ENCODE measurements at regions not wholly inside any gene's neighbourhood (a gene's known extent, or its start where the extent isn't known, plus 50 kb on each side); places are given as distances from the start of the nearest gene placed in this dataset.

DNA sequence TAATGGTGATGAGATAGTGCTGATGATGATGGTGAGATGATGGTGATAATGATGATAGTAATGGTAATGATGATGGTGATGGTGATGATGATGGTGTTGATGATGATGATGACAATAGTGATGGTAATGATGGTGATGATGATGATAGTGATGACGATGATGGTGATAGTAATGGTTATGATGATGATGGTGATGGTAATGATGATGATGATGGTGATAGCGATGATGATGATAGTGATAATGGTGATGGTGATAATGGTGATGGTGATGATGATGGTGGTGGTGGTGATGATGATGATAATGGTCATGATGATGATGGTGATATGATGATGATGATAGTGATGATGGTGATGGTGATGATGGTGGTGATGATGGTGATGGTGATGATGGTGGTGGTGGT, 384.6 kb downstream of the MATN1 start:
- no peak for TF ChIP-seq ESRRG (CRISPR knock-in tag; IDR thresholded peaks at IDR 0.05)
- TF ChIP-seq ZFP30 (CRISPR knock-in tag; IDR thresholded peaks at IDR 0.05), result no peak
- no peak for TF ChIP-seq ZNF8 (CRISPR knock-in tag; IDR thresholded peaks at IDR 0.05)
- no peak for TF ChIP-seq ZFP3 (CRISPR knock-in tag; IDR thresholded peaks at IDR 0.05)
- no peak for TF ChIP-seq PPARA (CRISPR knock-in tag; IDR thresholded peaks at IDR 0.05; ENCODE audit: borderline replicate concordance)
- TF ChIP-seq ISL1 (CRISPR knock-in tag; IDR thresholded peaks at IDR 0.05), result no peak
- ATAC-seq, result no peak

DNA sequence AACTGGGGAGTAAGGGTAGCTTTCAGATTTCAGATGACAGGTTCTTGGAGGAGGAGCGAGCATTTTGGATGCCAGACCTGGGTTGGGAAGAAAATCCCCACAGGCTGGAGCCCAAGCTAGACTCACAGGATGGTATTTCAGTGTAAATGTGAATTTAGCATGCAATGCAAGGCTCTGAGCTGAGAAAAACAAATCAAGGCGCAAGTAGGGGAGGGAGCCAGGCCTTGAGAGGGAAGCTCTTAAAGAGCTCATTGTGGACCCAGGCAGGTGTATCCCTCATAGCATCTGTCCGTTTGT, 386.1 kb downstream of the MATN1 start:
- no peak for ATAC-seq
- no peak for TF ChIP-seq ESRRG (CRISPR knock-in tag; IDR thresholded peaks at IDR 0.05)
- no peak for TF ChIP-seq ZNF70 (CRISPR knock-in tag; IDR thresholded peaks at IDR 0.05)
- no peak for TF ChIP-seq GLIS3 (CRISPR knock-in tag; IDR thresholded peaks at IDR 0.05)
- no peak for TF ChIP-seq CSDC2 (CRISPR knock-in tag; IDR thresholded peaks at IDR 0.05)
- TF ChIP-seq TOX (CRISPR knock-in tag; IDR thresholded peaks at IDR 0.05; ENCODE audit: borderline replicate concordance), result no peak
- TF ChIP-seq ZFP3 (CRISPR knock-in tag; IDR thresholded peaks at IDR 0.05), result no peak
- TF ChIP-seq PPARA (CRISPR knock-in tag; IDR thresholded peaks at IDR 0.05; ENCODE audit: borderline replicate concordance), result no peak
- TF ChIP-seq, protein P1, sequence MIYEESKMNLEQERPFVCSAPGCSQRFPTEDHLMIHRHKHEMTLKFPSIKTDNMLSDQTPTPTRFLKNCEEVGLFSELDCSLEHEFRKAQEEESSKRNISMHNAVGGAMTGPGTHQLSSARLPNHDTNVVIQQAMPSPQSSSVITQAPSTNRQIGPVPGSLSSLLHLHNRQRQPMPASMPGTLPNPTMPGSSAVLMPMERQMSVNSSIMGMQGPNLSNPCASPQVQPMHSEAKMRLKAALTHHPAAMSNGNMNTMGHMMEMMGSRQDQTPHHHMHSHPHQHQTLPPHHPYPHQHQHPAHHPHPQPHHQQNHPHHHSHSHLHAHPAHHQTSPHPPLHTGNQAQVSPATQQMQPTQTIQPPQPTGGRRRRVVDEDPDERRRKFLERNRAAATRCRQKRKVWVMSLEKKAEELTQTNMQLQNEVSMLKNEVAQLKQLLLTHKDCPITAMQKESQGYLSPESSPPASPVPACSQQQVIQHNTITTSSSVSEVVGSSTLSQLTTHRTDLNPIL (CRISPR knock-in tag; IDR thresholded peaks at IDR 0.05; ENCODE audit: low read depth), result no peak
- TF ChIP-seq ARNTL (CRISPR knock-in tag; IDR thresholded peaks at IDR 0.05; ENCODE audit: borderline replicate concordance, low read depth), result no peak
- no peak for TF ChIP-seq ZNF565 (CRISPR knock-in tag; conservative IDR thresholded peaks at IDR 0.05; ENCODE audit: low read depth)
- TF ChIP-seq BACH2 (CRISPR knock-in tag; IDR thresholded peaks at IDR 0.05; ENCODE audit: borderline replicate concordance), result no peak
- TF ChIP-seq, protein P2, sequence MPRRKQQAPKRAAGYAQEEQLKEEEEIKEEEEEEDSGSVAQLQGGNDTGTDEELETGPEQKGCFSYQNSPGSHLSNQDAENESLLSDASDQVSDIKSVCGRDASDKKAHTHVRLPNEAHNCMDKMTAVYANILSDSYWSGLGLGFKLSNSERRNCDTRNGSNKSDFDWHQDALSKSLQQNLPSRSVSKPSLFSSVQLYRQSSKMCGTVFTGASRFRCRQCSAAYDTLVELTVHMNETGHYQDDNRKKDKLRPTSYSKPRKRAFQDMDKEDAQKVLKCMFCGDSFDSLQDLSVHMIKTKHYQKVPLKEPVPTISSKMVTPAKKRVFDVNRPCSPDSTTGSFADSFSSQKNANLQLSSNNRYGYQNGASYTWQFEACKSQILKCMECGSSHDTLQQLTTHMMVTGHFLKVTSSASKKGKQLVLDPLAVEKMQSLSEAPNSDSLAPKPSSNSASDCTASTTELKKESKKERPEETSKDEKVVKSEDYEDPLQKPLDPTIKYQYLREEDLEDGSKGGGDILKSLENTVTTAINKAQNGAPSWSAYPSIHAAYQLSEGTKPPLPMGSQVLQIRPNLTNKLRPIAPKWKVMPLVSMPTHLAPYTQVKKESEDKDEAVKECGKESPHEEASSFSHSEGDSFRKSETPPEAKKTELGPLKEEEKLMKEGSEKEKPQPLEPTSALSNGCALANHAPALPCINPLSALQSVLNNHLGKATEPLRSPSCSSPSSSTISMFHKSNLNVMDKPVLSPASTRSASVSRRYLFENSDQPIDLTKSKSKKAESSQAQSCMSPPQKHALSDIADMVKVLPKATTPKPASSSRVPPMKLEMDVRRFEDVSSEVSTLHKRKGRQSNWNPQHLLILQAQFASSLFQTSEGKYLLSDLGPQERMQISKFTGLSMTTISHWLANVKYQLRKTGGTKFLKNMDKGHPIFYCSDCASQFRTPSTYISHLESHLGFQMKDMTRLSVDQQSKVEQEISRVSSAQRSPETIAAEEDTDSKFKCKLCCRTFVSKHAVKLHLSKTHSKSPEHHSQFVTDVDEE (CRISPR knock-in tag; IDR thresholded peaks at IDR 0.05), result no peak
- no peak for TF ChIP-seq RARB (CRISPR knock-in tag; IDR thresholded peaks at IDR 0.05)
- TF ChIP-seq ZNF8 (CRISPR knock-in tag; IDR thresholded peaks at IDR 0.05), result no peak
- TF ChIP-seq, protein P3, sequence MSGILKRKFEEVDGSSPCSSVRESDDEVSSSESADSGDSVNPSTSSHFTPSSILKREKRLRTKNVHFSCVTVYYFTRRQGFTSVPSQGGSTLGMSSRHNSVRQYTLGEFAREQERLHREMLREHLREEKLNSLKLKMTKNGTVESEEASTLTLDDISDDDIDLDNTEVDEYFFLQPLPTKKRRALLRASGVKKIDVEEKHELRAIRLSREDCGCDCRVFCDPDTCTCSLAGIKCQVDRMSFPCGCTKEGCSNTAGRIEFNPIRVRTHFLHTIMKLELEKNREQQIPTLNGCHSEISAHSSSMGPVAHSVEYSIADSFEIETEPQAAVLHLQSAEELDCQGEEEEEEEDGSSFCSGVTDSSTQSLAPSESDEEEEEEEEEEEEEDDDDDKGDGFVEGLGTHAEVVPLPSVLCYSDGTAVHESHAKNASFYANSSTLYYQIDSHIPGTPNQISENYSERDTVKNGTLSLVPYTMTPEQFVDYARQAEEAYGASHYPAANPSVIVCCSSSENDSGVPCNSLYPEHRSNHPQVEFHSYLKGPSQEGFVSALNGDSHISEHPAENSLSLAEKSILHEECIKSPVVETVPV (CRISPR knock-in tag; IDR thresholded peaks at IDR 0.05), result no peak
- TF ChIP-seq SNAI2 (CRISPR knock-in tag; IDR thresholded peaks at IDR 0.05), result no peak
- no peak for TF ChIP-seq TCF4 (CRISPR knock-in tag; IDR thresholded peaks at IDR 0.05; ENCODE audit: borderline replicate concordance)

DNA sequence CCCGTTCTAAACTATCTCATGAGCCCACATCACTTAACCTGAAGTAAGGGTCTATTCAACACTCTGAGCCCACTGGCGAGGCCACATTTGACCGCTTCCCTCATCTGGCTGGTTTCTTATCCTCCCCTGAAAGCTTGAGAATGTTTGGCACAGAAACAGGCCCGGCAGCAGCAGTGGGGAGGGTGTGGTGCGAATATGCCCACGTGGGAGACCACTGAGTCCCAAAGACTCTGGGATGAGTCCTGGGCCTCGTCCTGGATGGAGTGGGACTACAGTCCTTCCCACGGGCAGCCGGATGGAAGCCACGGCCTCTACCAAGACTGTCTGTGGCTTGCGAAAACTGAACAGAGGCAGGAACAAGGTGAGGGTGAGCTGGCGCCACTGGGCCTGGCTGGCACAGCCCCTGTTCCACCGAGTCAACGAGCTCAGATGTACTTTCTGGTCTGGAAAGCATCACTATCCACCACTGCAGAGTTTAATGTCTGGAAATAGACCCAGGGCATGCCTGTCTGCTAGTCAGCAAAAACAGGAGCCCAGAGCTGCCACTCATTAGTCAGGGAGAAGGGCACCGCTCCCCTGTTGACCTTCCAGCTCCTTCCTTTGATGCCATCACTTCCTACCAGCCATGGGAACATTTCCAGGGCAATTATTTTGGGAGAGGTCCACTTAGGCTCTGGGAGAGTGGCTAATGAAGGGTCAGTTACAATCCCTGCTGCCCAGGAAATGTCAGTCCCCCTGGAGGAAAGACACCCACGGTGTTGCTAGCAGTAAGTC, 386.6 kb downstream of the MATN1 start:
- TF ChIP-seq GLIS3 (CRISPR knock-in tag; IDR thresholded peaks at IDR 0.05) (no peak), ZNF8 (CRISPR knock-in tag; IDR thresholded peaks at IDR 0.05) (no peak), TOX (CRISPR knock-in tag; IDR thresholded peaks at IDR 0.05; ENCODE audit: borderline replicate concordance) (no peak), ZFP3 (CRISPR knock-in tag; IDR thresholded peaks at IDR 0.05) (no peak), TCF4 (CRISPR knock-in tag; IDR thresholded peaks at IDR 0.05; ENCODE audit: borderline replicate concordance) (no peak), ZNF70 (CRISPR knock-in tag; IDR thresholded peaks at IDR 0.05) (no peak), OSR1 (CRISPR knock-in tag; IDR thresholded peaks at IDR 0.05) (no peak), RARB (CRISPR knock-in tag; IDR thresholded peaks at IDR 0.05) (no peak), ZNF565 (CRISPR knock-in tag; conservative IDR thresholded peaks at IDR 0.05; ENCODE audit: low read depth) (no peak), CSDC2 (CRISPR knock-in tag; IDR thresholded peaks at IDR 0.05) (no peak), ISL1 (CRISPR knock-in tag; IDR thresholded peaks at IDR 0.05) (no peak), PPARA (CRISPR knock-in tag; IDR thresholded peaks at IDR 0.05; ENCODE audit: borderline replicate concordance) (no peak), ZC3H10 (CRISPR knock-in tag; IDR thresholded peaks at IDR 0.05) (no peak), ARNTL (CRISPR knock-in tag; IDR thresholded peaks at IDR 0.05; ENCODE audit: borderline replicate concordance, low read depth) (no peak), BACH2 (CRISPR knock-in tag; IDR thresholded peaks at IDR 0.05; ENCODE audit: borderline replicate concordance) (no peak)
- TF ChIP-seq, protein P2 (CRISPR knock-in tag; IDR thresholded peaks at IDR 0.05), result no peak
- TF ChIP-seq, protein P4, sequence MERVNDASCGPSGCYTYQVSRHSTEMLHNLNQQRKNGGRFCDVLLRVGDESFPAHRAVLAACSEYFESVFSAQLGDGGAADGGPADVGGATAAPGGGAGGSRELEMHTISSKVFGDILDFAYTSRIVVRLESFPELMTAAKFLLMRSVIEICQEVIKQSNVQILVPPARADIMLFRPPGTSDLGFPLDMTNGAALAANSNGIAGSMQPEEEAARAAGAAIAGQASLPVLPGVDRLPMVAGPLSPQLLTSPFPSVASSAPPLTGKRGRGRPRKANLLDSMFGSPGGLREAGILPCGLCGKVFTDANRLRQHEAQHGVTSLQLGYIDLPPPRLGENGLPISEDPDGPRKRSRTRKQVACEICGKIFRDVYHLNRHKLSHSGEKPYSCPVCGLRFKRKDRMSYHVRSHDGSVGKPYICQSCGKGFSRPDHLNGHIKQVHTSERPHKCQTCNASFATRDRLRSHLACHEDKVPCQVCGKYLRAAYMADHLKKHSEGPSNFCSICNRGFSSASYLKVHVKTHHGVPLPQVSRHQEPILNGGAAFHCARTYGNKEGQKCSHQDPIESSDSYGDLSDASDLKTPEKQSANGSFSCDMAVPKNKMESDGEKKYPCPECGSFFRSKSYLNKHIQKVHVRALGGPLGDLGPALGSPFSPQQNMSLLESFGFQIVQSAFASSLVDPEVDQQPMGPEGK (CRISPR knock-in tag; IDR thresholded peaks at IDR 0.05; ENCODE audit: borderline replicate concordance), result no peak
- TF ChIP-seq, protein P5, sequence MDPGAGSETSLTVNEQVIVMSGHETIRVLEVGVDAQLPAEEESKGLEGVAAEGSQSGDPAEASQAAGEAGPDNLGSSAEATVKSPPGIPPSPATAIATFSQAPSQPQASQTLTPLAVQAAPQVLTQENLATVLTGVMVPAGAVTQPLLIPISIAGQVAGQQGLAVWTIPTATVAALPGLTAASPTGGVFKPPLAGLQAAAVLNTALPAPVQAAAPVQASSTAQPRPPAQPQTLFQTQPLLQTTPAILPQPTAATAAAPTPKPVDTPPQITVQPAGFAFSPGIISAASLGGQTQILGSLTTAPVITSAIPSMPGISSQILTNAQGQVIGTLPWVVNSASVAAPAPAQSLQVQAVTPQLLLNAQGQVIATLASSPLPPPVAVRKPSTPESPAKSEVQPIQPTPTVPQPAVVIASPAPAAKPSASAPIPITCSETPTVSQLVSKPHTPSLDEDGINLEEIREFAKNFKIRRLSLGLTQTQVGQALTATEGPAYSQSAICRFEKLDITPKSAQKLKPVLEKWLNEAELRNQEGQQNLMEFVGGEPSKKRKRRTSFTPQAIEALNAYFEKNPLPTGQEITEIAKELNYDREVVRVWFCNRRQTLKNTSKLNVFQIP (CRISPR knock-in tag; IDR thresholded peaks at IDR 0.05; ENCODE audit: borderline replicate concordance, low read depth), result no peak
- ATAC-seq, result no peak
